H1 (cell line): ENCODE measurements at regions not wholly inside any gene's neighbourhood (a gene's known extent, or its start where the extent isn't known, plus 50 kb on each side); places are given as distances from the start of the nearest gene placed in this dataset.

Experiments used
- CTCF ChIA-PET: fragments of 300-600 bp; sonication (Branson Sonifier 250); formaldehyde crosslinking; loops from one replicate; lab custom pipeline; 2021; ENCODE audit not compliant: partially characterized antibody; lab: Charles Lee
- POLR2A ChIA-PET: fragments of 300-600 bp; sonication (Branson Sonifier 250); formaldehyde crosslinking; loops from one replicate; lab custom pipeline; 2021; ENCODE audit warnings: inconsistent platforms; ENCODE audit not compliant: partially characterized antibody; lab: Charles Lee
- DNase-seq, 2 experiments: peaks; one replicate each; pipeline versions ENCODE4 v3.0.0 to v3.0.0-alpha.2; 2010 to 2022; ENCODE audit warnings: low spot score in 2 of 2, low read depth in 1 of 2, mixed read lengths in 1 of 2
- FAIRE-seq: peaks from 2 replicates; lab custom pipeline; 2011; peaks lifted over from hg19 to GRCh38; lab: Jason Lieb, UNC
- H2AFZ ChIP-seq: 2 replicates; pipeline ENCODE4 v1.8.1; 2012; ENCODE audit warnings: low read length, inconsistent platforms
- H2AK5ac ChIP-seq: 2 replicates; pipeline ENCODE4 v1.6.1; 2013; ENCODE audit warnings: low read depth, low read length
- H2BK120ac ChIP-seq: replicated peaks from 2 replicates; pipeline ENCODE3; 2013; ENCODE audit warnings: low read depth, low read length, inconsistent platforms
- H2BK12ac ChIP-seq: 2 replicates; pipeline ENCODE4 v1.6.1; 2013; ENCODE audit warnings: low read depth, low read length
- H2BK15ac ChIP-seq: 2 replicates; pipeline ENCODE4 v1.6.1; 2013; ENCODE audit warnings: low read length
- H2BK20ac ChIP-seq: 2 replicates; pipeline ENCODE4 v1.6.1; 2013; ENCODE audit warnings: low read length
- H2BK5ac ChIP-seq: 2 replicates; pipeline ENCODE4 v1.6.1; 2013; ENCODE audit warnings: low read depth, low read length
- H3K14ac ChIP-seq: 2 replicates; pipeline ENCODE4 v1.6.1; 2013; ENCODE audit warnings: inconsistent platforms; ENCODE audit not compliant: insufficient read length
- H3K18ac ChIP-seq: 2 replicates; pipeline ENCODE4 v1.6.1; 2013; ENCODE audit warnings: low read length; ENCODE audit errors: extremely low read depth
- H3K23ac ChIP-seq: 2 replicates; pipeline ENCODE4 v1.6.1; 2013; ENCODE audit warnings: inconsistent platforms; ENCODE audit not compliant: insufficient read length
- H3K23me2 ChIP-seq: 2 replicates; pipeline ENCODE4 v1.6.1; 2013; ENCODE audit warnings: low read depth, low read length
- H3K27ac ChIP-seq: 2 replicates; pipeline ENCODE4 v1.6.1; 2011; ENCODE audit warnings: low read depth, low read length, inconsistent platforms
- H3K27me3 ChIP-seq, 4 experiments: replicated peaks in 1 of 4; 1 replicate in 1 of 4; 2 replicates in 3 of 4; pipeline versions ENCODE4 v1.6.1 to v1.8.1; 2011 to 2013; ENCODE audit warnings: low read length in 3 of 4, mild to moderate bottlenecking in 3 of 4, inconsistent platforms in 2 of 4, mixed read lengths in 2 of 4, moderate library complexity in 1 of 4; ENCODE audit not compliant: control insufficient read depth in 3 of 4, insufficient read depth in 3 of 4; ENCODE audit errors: extremely low read depth in 1 of 4
- H3K36me3 ChIP-seq, 4 experiments: 2 replicates each; pipeline versions ENCODE4 v1.6.1 to v1.8.1; 2011 to 2013; ENCODE audit warnings: mild to moderate bottlenecking in 4 of 4, low read length in 3 of 4, moderate library complexity in 2 of 4, control low read depth in 1 of 4, inconsistent platforms in 1 of 4; ENCODE audit not compliant: insufficient read depth in 4 of 4, control insufficient read depth in 2 of 4
- H3K4ac ChIP-seq: replicated peaks from 2 replicates; pipeline ENCODE3; 2013; ENCODE audit warnings: low read length, low read depth, mixed read lengths, inconsistent platforms; ENCODE audit not compliant: insufficient read length
- H3K4me1 ChIP-seq, 4 experiments: replicated peaks in 1 of 4; 1 replicate in 1 of 4; 2 replicates in 3 of 4; pipeline versions ENCODE4 v1.6.1 to v1.8.1; 2011 to 2013; ENCODE audit warnings: low read length in 3 of 4, inconsistent platforms in 2 of 4, mixed read lengths in 1 of 4; ENCODE audit not compliant: insufficient read depth in 4 of 4, control insufficient read depth in 3 of 4
- H3K4me2 ChIP-seq, 2 experiments: 2 replicates each; pipeline versions ENCODE4 v1.6.1 to v1.8.1; 2011 to 2013; ENCODE audit warnings: low read depth in 2 of 2, low read length in 2 of 2, control low read depth in 1 of 2, inconsistent platforms in 1 of 2, mild to moderate bottlenecking in 1 of 2; ENCODE audit not compliant: insufficient read depth in 1 of 2
- H3K4me3 ChIP-seq, 4 experiments: fragments of 200-600, 300-600 bp in 1 of 4; sonication (generic), shearing (Covaris generic), sonication (Bioruptor Twin) in 1 of 4; 2 replicates each; pipeline versions ENCODE4 v1.5.1 to v1.8.1; 2011 to 2016; ENCODE audit warnings: low read length in 4 of 4, low read depth in 3 of 4, control low read depth in 2 of 4, inconsistent platforms in 2 of 4, mild to moderate bottlenecking in 2 of 4, mixed read lengths in 1 of 4, moderate library complexity in 1 of 4; ENCODE audit not compliant: insufficient read depth in 2 of 4; ENCODE audit errors: extremely low read depth in 1 of 4
- H3K56ac ChIP-seq: replicated peaks from 2 replicates; pipeline ENCODE3; 2013; ENCODE audit warnings: low read depth, mild to moderate bottlenecking, mixed read lengths, low read length, inconsistent platforms; ENCODE audit not compliant: insufficient read length
- H3K79me1 ChIP-seq: 2 replicates; pipeline ENCODE4 v1.6.1; 2013; ENCODE audit warnings: low read depth, low read length, control low read depth
- H3K79me2 ChIP-seq, 2 experiments: 2 replicates each; pipeline versions ENCODE4 v1.6.1 to v1.8.1; 2012 to 2013; ENCODE audit warnings: low read length in 2 of 2, mild to moderate bottlenecking in 2 of 2, inconsistent platforms in 1 of 2; ENCODE audit not compliant: insufficient read depth in 2 of 2, control insufficient read depth in 1 of 2
- H3K9ac ChIP-seq, 4 experiments: replicated peaks in 1 of 4; 1 replicate in 1 of 4; 2 replicates in 3 of 4; pipeline versions ENCODE4 v1.6.1 to v1.8.1; 2011 to 2013; ENCODE audit warnings: low read depth in 3 of 4, low read length in 3 of 4, control low read depth in 2 of 4, mild to moderate bottlenecking in 2 of 4, moderate library complexity in 2 of 4, inconsistent platforms in 1 of 4; ENCODE audit errors: extremely low read depth in 1 of 4
- H3K9me3 ChIP-seq, 2 experiments: 2 replicates each; pipeline versions ENCODE4 v1.6.1 to v1.8.1; 2012 to 2013; ENCODE audit warnings: mild to moderate bottlenecking in 2 of 2, moderate library complexity in 2 of 2, control low read depth in 1 of 2, inconsistent platforms in 1 of 2, low read depth in 1 of 2, low read length in 1 of 2, mixed read lengths in 1 of 2; ENCODE audit not compliant: insufficient read depth in 2 of 2
- H4K20me1 ChIP-seq, 2 experiments: replicated peaks in 1 of 2; 2 replicates each; pipeline versions ENCODE3 to v1.8.1; 2011 to 2013; ENCODE audit warnings: inconsistent platforms in 2 of 2, low read length in 2 of 2, mild to moderate bottlenecking in 1 of 2; ENCODE audit not compliant: insufficient read depth in 2 of 2, control insufficient read depth in 1 of 2
- H4K5ac ChIP-seq: 2 replicates; pipeline ENCODE4 v1.6.1; 2013; ENCODE audit warnings: low read length, low read depth, mixed read lengths, inconsistent platforms; ENCODE audit not compliant: insufficient read length
- H4K8ac ChIP-seq: 2 replicates; pipeline ENCODE4 v1.8.0; 2013; ENCODE audit warnings: mild to moderate bottlenecking, moderate library complexity, low read length, inconsistent platforms; ENCODE audit not compliant: insufficient read depth; ENCODE audit errors: extremely low read depth
- H4K91ac ChIP-seq: replicated peaks from 2 replicates; pipeline ENCODE3; 2013; ENCODE audit warnings: low read length, mixed read lengths, inconsistent platforms; ENCODE audit not compliant: insufficient read length
- BACH1 ChIP-seq: IDR thresholded peaks from 2 replicates; pipeline ENCODE4 v1.6.1; 2012; ENCODE audit warnings: low read length, improper control_type of control experiment
- CHD2 ChIP-seq: IDR thresholded peaks from 2 replicates; pipeline ENCODE4 v1.6.1; 2012; ENCODE audit warnings: low read length, improper control_type of control experiment
- KDM4A ChIP-seq: IDR thresholded peaks from one replicate; pipeline ENCODE4 v1.7.1; 2012; ENCODE audit warnings: low read depth, mild to moderate bottlenecking, moderate library complexity, low read length, inconsistent platforms; ENCODE audit not compliant: severe bottlenecking
- TEAD4 ChIP-seq: IDR thresholded peaks from 2 replicates; pipeline ENCODE4 v1.6.1; 2012; ENCODE audit warnings: low read depth, low read length, inconsistent platforms, mixed read lengths
- WGBS, 2 experiments: shearing (Covaris generic) in 1 of 2; methylation state at CpG; one replicate each; pipeline versions ENCODE4 v1.1.6 to v1.1.7; 2013 to 2015; ENCODE audit warnings: low lambda C conversion rate in 2 of 2, mixed read lengths in 2 of 2, inconsistent platforms in 1 of 2, low coverage in 1 of 2, missing lambda C conversion rate in 1 of 2; ENCODE audit not compliant: insufficient replicate concordance in 2 of 2, insufficient coverage in 1 of 2, insufficient read length in 1 of 2; ENCODE audit errors: extremely low coverage in 1 of 2, missing lambda C conversion rate in 1 of 2; 5-methylcytosine and 5-hydroxymethylcytosine counted together
- TF ChIP-seq, protein P1 (sequence below): IDR thresholded peaks from 2 replicates; pipeline ENCODE4 v1.6.1; 2012; ENCODE audit warnings: inconsistent platforms

DNA sequence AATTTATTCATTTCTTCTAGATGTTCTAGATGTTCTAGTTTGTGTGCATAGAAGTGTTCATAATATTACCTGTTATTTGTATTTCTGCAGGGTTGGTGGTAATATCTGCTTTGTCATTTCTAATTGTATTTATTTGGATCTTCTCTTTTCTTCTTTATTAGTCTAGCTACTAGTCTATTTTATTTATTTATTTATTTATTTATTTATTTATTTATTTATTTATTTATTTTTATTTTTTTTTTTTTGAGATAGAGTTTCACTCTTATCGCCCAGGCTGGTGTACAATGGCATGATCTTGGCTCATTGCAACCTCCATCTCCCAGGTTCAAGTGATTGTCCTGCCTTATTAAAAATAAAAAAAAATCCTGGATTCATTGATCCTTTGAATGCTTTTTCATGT is 114.8 kb upstream of the THSD7A start:
- CTCF ChIA-PET, result no interaction called here
- H3K56ac ChIP-seq, result no peak overlapping the region
- H4K5ac ChIP-seq, result no peak overlapping the region
- no peak overlapping the region for H2BK5ac ChIP-seq
- H2BK120ac ChIP-seq, result no peak overlapping the region
- no peak overlapping the region for H3K18ac ChIP-seq
- H3K14ac ChIP-seq, result no peak overlapping the region
- no peak overlapping the region for H3K9ac ChIP-seq
- H2AK5ac ChIP-seq, result no peak overlapping the region
- H2BK15ac ChIP-seq, result no peak overlapping the region
- H4K91ac ChIP-seq, result no peak overlapping the region
- H3K4ac ChIP-seq, result no peak overlapping the region
- no peaks in the 10 kb centered on the region for H3K79me1 ChIP-seq
- H3K9me3 ChIP-seq, result peaks cover 0 to 11% of the 10 kb centered on the region in 2 experiments; a peak in 1 of 4 replicates
- H4K8ac ChIP-seq, result no peak overlapping the region
- 100% methylated on average over 1 of the region's 1 CpG; no CpG with 5 or more reads in 1 of the 2 experiments for WGBS, 2 experiments
- H3K23ac ChIP-seq, result no peak overlapping the region
- no peaks in the 10 kb centered on the region for H3K79me2 ChIP-seq
- FAIRE-seq (no peak), DNase-seq (no peak)
- no peaks in the 10 kb centered on the region for H3K4me1 ChIP-seq
- no peaks in the 10 kb centered on the region for H3K23me2 ChIP-seq
- no peak overlapping the region for H2BK20ac ChIP-seq
- H3K27me3 ChIP-seq, result no peaks in the 10 kb centered on the region
- no peaks in the 10 kb centered on the region for H4K20me1 ChIP-seq
- no peak overlapping the region for H3K4me2 ChIP-seq
- no peaks in the 10 kb centered on the region for H3K36me3 ChIP-seq
- H2AFZ ChIP-seq, result no peak overlapping the region
- no peak overlapping the region for H2BK12ac ChIP-seq
- H3K4me3 ChIP-seq, result no peak overlapping the region
- POLR2A ChIA-PET, result interaction anchor here (1.0 kb wide), 1 partner anchor 19 kb away, joined by 3 read pairs; no protein-coding TSS in a partner anchor
- no peak overlapping the region for H3K27ac ChIP-seq
- TF ChIP-seq TEAD4, result no peak
- TF ChIP-seq, protein P1, sequence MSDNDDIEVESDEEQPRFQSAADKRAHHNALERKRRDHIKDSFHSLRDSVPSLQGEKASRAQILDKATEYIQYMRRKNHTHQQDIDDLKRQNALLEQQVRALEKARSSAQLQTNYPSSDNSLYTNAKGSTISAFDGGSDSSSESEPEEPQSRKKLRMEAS, result no peak
- no peak for TF ChIP-seq KDM4A
- no peak for TF ChIP-seq CHD2
- no peak for TF ChIP-seq BACH1
